ENCODE measurements at regions not wholly inside any gene's neighbourhood (a gene's known extent, or its start where the extent isn't known, plus 50 kb on each side); places are given as distances from the start of the nearest gene placed in this dataset.

DNA sequence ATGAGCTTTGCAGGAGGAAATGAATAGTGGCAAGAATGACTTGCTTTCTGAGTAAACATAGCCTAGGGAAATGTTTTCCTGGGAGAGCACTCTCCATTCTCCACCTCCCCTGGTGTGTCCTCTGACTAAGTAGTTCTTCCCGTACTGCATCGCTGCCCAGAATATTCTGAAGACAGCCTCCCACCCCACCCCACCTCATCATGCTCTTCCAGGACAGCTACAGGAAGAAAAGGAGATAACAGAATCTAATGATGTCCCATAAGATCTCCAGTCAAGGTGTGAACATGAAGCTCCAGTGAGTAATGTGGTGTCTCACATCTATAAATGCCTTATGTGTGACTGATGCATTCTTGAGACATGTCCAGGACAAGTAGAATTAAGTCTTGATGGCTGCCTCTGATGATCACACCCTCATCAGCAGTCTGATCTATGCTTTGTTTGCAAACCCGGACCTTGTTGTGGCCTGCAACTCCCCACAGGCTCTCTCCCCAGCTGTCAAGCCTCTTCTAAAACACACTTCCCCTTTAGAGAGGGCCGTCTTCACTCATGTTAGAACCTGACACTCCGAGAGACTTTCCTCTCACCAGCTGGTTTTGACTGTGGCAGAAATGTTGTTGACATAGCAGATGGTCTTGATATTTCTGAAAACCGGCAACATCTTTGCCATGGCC lies 183.0 kb downstream of the CYYR1 start:
- no peak overlapping the region for H3K4me3 ChIP-seq
- no peaks in the 10 kb centered on the region for H3K4me1 ChIP-seq
- peaks cover 6 to 10% of the 10 kb centered on the region in 2 donors for H3K9me3 ChIP-seq
- intact Hi-C loops (cut with DNase I; ENCODE audit: low total_unique reads): no loop called here
- TF ChIP-seq, protein P1, sequence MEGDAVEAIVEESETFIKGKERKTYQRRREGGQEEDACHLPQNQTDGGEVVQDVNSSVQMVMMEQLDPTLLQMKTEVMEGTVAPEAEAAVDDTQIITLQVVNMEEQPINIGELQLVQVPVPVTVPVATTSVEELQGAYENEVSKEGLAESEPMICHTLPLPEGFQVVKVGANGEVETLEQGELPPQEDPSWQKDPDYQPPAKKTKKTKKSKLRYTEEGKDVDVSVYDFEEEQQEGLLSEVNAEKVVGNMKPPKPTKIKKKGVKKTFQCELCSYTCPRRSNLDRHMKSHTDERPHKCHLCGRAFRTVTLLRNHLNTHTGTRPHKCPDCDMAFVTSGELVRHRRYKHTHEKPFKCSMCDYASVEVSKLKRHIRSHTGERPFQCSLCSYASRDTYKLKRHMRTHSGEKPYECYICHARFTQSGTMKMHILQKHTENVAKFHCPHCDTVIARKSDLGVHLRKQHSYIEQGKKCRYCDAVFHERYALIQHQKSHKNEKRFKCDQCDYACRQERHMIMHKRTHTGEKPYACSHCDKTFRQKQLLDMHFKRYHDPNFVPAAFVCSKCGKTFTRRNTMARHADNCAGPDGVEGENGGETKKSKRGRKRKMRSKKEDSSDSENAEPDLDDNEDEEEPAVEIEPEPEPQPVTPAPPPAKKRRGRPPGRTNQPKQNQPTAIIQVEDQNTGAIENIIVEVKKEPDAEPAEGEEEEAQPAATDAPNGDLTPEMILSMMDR (IDR thresholded peaks at IDR 0.05): no peak
- no peak for TF ChIP-seq POLR2AphosphoS5 (IDR thresholded peaks at IDR 0.05)
- no peak for TF ChIP-seq POLR2A (IDR thresholded peaks at IDR 0.05)
- no peaks in the 10 kb centered on the region for H3K36me3 ChIP-seq
- peak overlapping the region; percentile 74 to 81 for H3K27ac ChIP-seq
- no peak for DNase-seq (ENCODE audit: low spot score in 2 of 2)
- H3K27me3 ChIP-seq: no peaks in the 10 kb centered on the region

- Histone ChIP-seq H3K9me3 (peaks cover 6 to 10% of the 10 kb centered on the region in 2 donors), H3K4me1 (no peaks in the 10 kb centered on the region), H3K4me3 (no peak overlapping the region), H3K36me3 (no peaks in the 10 kb centered on the region), H3K27ac (peak overlapping the region; percentile 73 to 81), H3K27me3 (no peaks in the 10 kb centered on the region)
- DNase-seq (ENCODE audit: low spot score in 2 of 2): peak in 1 of 2 donors; percentile 37
- TF ChIP-seq POLR2A (IDR thresholded peaks at IDR 0.05) (no peak), POLR2AphosphoS5 (IDR thresholded peaks at IDR 0.05) (peak in 1 of 3 donors; percentile 41)
- TF ChIP-seq, protein P1 (IDR thresholded peaks at IDR 0.05): no peak
- intact Hi-C loops (cut with DNase I; ENCODE audit: low total_unique reads): no loop called here
Measured at GRCh38 chr21:26388731-26389231, 184.3 kb downstream of the CYYR1 start.

GRCh38 chr21:26385721-26386120 lies 187.4 kb downstream of the CYYR1 start:
- intact Hi-C loops (cut with DNase I; ENCODE audit: low total_unique reads): no loop called here
- Histone ChIP-seq H3K27ac (peak overlapping the region in 1 of 2 donors; percentile 41), H3K9me3 (peaks cover 6 to 10% of the 10 kb centered on the region in 2 donors), H3K27me3 (no peaks in the 10 kb centered on the region), H3K36me3 (no peaks in the 10 kb centered on the region), H3K4me3 (no peak overlapping the region), H3K4me1 (no peaks in the 10 kb centered on the region)
- DNase-seq (ENCODE audit: low spot score in 2 of 2): peak in 1 of 2 donors; percentile 31
- TF ChIP-seq POLR2AphosphoS5 (IDR thresholded peaks at IDR 0.05) (no peak), POLR2A (IDR thresholded peaks at IDR 0.05) (no peak)
- TF ChIP-seq, protein P1 (IDR thresholded peaks at IDR 0.05): no peak

- intact Hi-C loops (cut with DNase I; ENCODE audit: low total_unique reads): no loop called here
- no peaks in the 10 kb centered on the region for H3K4me1 ChIP-seq
- no peak for TF ChIP-seq POLR2AphosphoS5 (IDR thresholded peaks at IDR 0.05)
- TF ChIP-seq, protein P1 (IDR thresholded peaks at IDR 0.05): no peak
- TF ChIP-seq POLR2A (IDR thresholded peaks at IDR 0.05): no peak
Measured at GRCh38 chr21:26379561-26379960, 193.5 kb downstream of the CYYR1 start.

GRCh38 chr21:26377111-26377694 lies 195.9 kb downstream of the CYYR1 start:
- Histone ChIP-seq H3K4me3 (no peak overlapping the region), H3K4me1 (no peaks in the 10 kb centered on the region), H3K9me3 (no peaks in the 10 kb centered on the region), H3K27me3 (no peaks in the 10 kb centered on the region), H3K27ac (no peak overlapping the region), H3K36me3 (no peaks in the 10 kb centered on the region)
- no peak for TF ChIP-seq POLR2A (IDR thresholded peaks at IDR 0.05)
- no peak for TF ChIP-seq POLR2AphosphoS5 (IDR thresholded peaks at IDR 0.05)
- DNase-seq (ENCODE audit: low spot score in 2 of 2): no peak
- intact Hi-C loops (cut with DNase I; ENCODE audit: low total_unique reads): no loop called here

More at GRCh38 chr21:26379561-26379960, 193.5 kb downstream of the CYYR1 start:
- Histone ChIP-seq H3K36me3 (no peaks in the 10 kb centered on the region), H3K27me3 (no peaks in the 10 kb centered on the region), H3K4me3 (no peak overlapping the region), H3K27ac (no peak overlapping the region), H3K9me3 (no peaks in the 10 kb centered on the region)
- no peak for DNase-seq (ENCODE audit: low spot score in 2 of 2)

All from breast epithelium (tissue), 4 donors.